Stimulated activated CD4-positive, alpha-beta T cell treated with anti-CD3 and anti-CD28 coated beads, TNF-alpha, amount 100 ng/mL, for 4 hours (primary cell): ENCODE measurements at regions not wholly inside any gene's neighbourhood (a gene's known extent, or its start where the extent isn't known, plus 50 kb on each side); places are given as distances from the start of the nearest gene placed in this dataset.

Experiments used
- DNase-seq, 3 experiments: peaks; one replicate each; pipeline ENCODE4 v3.0.0-alpha.2; 2020; ENCODE audit warnings: low read depth in 3 of 3

DNA sequence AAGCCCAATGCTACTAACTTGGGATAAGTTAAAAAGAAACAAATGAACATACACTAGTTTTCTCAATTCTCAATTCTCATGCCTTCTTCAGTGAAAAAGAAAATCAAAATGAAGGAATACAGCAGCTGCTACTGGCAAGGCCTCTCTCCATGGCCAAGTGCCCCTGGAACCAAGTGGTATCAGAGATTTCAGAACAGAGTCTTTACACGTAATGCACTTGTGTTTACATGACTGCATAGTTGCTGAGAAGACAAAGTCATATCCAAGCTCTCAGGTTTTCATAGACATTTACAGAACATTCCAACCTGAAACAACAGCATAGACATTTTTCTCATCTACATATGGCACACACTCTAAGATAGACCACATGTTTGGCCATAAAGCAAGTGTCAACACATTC, 789.9 kb downstream of the CBLN2 start:
- no peak for DNase-seq

DNA sequence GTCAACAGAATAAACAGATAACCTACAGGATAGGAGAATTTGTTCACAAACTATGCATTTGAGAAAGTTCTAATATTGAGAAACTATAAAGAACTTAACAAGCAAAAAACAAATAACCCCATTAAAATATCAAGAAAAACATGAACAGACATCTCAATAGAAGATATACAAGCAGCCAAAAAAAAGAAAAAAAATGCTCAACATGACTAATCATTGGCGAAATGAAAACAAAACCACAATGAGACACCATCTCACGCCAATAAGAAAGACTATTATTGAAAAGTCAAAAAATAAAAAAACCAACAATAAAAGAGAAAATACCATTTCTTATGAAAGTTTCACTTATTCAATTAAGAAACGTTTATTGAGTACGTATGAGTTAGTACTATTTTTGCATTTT, 800.5 kb downstream of the CBLN2 start:
- DNase-seq = no peak

DNA sequence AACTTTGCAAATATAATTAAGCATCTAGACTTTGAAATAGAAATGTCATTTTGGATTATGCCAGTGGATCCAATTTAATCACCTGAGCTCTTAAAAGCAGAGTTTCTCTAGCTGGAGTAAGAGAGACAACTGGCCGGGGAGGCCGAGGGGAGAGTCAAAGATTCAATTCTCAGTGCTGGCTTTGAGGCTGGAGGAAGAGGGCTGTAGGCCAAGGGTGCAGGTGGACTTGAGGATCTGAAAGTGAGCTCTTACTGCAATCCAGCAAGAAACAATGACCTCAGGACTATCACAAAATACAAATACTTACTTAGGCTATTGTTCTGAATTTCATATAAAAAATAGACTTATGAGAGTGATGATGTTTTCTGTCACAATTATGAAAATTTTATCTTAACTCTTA, 814.5 kb downstream of the CBLN2 start:
- no peak for DNase-seq

DNA sequence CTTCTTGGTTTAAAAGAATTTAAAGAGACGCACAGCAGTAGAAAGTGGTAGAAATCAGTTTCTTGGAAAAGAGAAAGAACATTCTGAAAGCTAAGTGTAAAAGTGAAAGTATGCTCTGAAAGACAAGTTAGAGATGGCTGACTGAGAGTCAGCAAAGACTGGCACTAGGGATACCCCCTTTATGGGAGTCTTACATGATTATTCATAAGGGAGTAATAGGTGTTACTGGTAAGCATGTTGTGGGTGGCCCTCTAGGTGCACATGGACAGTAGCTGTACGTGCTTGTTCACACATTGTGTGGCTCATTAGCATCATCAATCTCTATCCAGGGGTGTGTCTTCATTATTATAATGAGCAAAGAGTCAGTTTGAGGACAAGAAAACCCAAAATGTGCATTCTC, 816.2 kb downstream of the CBLN2 start:
- DNase-seq = no peak

DNA sequence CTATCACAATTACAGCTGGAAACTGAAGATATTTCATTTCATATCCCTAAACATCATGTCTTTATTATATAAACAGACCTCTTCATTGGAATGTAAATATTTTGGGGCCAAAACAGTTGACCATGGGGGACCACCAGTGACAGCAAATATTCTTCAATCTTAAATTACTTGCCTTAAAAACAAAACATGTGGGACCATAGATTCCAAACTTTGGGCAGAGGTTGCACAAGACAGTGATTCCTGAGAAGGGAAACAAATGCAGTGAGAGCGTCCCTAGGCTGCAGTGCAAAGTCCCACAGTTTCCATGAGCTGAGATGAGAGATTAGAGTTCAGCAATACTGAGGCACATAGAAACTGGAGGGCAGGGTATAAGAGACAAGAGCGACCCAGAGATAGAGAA, 818.9 kb downstream of the CBLN2 start:
- no peak for DNase-seq

DNA sequence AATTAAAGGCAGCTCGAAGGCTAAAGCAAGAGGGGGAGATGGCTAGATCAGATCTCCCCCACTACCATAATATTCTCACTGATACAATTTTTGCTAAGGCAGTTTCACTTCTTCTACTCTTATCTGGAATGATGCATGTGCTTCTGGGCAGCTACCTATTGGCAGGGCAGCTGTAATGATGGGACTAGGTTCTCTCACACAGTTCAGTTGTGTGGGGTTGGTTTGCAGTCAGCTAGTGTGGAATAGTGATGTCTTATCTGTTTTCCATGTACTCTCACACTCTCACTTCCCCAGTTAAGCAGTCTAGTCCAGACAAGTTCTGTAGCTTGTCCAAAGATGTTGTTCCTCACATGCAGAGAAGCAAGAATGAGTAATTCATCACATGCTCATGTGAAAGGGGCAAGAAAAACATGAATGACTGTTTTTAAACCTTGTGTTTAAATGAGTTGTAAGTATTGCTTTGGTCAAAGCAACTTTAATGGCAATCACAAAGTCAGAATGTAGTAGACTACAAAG, 836.1 kb downstream of the CBLN2 start:
- no peak for DNase-seq

DNA sequence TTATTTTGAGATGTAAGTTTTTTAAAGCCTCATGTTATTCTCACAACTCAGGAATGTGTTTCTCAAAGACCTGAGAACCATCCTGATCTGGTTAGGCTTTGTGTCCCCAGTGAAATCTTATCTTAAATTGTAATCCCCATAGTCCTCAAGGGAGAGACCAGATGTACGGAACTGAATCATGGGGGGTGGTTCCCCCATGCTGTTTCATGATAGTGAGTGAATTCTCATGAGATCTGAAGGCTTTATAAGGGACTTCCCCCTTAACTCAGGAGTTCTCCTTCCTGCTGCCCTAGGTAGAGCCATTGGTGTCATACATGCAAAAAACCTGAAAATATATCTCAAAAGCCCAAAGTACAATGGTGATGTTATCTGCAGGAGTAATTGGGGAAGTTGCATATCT, 836.7 kb downstream of the CBLN2 start:
- DNase-seq = no peak

DNA sequence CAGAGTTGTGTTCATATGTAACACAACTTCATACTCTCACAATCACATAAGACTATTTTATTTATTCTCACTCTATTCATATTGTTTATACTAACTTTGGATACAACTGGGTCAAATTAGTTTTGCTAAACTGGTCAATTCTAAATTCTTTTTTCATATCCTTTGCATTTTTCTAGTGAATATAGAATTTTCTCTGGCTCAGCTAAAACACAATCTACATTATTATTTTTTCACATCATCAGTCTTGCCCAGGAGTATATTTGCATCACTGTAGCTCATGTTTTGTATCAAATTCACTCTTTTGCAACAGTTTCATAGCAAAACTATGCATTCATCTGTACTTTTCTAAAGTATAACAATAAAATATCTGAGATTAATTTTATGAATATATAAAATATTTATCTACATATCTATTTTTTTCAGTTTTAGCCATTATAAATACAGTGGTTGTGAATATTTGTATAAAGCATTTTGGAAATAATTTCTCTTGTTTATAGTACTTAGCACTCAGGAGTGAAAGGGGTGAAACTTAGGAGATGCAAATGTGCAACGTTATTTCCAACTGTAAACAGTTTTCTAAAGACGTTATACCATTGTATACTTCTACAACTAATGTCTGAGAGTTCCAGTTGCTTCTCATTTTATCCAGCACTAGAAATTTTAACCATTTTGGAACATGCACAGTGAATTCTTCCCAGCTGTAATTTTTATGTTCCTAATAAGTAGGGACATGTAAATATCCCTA, 854.6 kb downstream of the CBLN2 start:
- no peak for DNase-seq

DNA sequence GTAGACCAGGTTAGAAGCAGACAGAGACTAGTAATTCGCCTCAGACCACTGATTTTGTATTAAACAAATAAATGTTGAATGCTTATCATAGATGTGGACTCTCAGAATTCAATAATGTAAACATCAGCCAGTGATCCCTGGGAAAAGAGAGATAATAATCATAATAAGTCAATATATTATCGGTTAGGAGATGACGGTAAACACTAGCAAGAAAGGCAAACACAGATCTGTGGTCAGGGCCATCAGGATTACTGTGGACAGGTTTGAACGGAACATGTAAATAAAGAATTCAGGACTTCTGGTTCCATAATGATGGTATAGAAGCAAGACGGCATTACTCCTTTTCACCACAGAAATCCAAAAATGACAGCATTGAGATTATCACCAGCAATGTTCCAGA, 861.6 kb downstream of the CBLN2 start:
- DNase-seq = no peak

DNA sequence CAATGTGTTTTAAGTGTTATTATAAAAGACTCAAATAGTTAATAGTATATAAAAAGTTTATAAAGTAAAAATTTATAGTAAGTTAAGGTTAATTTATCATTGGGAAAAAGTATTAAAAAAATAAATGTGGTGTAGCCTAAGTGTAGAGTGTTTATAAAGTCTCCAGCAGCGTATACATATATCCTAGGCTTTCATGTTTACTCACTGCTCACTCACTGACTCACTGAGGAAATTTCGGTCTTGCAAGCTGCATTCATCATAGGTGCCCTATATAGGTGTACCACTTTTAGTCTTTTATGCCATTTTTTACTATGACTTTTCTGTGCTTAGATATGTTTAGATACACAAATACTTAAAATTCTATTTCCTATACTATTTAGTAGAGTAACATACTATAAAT, 866.0 kb downstream of the CBLN2 start:
- no peak for DNase-seq

DNA sequence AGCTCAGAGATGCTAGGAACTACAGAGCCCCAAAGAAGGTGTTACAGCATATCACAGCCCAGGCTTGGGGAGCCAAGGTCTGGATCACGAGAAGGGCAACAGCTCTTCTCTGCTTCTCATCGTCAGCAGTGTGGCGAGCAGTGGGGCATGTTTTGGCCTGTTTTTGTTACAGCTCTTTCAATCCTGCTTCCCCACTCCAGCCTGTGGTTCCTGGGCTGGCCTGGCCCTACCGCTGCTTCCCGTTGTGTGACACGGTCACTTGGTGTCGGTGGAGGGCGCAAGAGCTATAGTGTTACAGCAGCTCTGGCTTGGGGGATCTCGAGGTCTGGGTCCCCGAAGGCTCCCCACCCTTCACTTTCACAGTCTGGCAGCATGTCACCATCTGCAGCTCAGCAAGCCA, 870.2 kb downstream of the CBLN2 start:
- no peak for DNase-seq

DNA sequence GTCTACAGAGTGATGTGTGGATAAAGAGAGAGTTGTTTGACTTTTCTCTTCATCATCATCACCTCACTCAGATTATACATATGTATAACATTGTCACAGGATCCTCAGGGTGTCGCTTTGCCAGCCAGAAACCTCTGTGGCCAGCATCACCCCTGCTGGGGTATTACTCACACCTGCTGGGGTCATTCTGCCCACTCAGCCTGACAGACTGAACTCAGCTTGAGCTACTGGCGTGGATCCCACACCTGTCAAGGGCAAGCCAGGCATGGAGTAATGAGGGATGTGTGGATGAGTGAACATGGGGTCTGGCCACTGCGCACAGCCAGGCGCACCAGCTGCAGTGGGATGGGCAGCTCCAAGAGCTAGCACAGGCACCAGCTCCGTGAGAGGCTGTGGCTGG, 870.6 kb downstream of the CBLN2 start:
- DNase-seq = no peak

DNA sequence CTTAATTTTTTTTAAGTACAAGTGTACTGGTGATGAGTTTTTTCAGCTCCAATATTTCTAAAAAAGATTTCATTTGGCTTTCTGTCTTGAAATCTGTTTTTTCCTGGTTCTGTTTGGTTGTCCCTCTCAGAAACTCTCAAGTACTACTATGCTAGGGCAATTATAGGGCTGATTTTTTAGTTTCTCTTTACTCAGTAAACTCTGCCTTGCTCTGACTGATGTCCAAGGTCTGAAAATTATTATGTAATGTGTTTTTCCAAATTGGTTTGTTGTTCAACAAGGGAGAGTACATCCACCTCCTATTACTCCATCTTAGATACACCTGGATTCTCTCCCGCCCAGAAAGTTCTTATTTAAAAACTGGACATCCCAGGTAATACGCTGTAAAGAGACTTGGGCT, 877.7 kb downstream of the CBLN2 start:
- no peak for DNase-seq

DNA sequence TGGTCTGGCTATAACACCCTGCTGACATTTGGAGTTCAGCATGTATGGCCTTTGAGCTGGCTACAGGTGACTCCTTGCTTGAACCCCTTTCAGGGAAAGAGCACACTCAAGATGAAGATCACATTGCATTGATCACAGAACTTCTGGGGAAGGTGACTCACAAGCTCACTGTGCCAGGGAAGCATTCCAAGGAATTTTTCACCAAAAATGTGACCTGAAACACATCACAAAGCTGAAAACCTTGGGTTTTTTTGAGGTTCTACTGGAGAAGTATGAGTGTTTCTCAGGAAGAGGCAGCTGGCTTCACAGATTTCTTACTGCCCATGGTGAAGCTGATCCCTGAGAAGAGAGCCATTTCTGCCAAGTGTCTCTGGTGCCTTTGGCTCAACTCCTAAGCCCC, 879.0 kb downstream of the CBLN2 start:
- no peak for DNase-seq

DNA sequence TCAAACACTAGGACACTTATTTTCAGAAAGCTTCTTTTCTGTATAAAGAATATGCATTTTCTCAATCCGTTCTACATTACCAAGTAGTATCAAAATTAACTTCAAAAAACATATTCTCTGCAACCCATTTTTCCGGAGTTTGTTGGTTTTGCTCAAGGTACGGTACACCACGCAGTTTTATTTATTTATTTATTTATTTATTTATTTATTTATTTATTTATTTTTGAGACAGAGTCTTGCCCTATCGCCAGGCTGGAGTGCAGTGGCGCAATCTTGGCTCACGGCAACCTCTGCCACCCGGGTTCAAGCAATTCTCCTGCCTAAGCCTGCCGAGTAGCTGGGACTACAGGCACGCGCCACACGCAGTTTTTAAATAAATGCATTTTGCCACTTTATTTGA, 900.3 kb downstream of the CBLN2 start:
- DNase-seq = no peak

DNA sequence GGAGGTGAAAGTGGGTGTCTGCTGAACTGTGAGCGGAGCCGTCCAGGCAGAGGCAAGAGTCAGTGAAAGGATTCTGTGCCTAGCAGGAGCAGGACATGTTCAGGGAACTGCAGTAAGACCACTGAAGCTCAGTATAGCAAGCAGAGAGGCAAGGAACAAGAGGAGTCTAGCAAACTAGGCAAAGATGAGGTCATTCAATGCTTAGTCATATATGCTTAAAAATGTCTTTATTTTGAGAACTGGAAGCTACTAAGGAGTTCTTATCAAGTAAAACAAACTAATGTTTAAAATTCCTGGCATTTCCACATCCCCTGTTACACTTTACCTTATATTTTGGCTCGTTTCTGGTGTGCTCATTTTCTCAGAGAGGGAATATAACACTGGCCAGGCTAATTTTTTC, 913.4 kb downstream of the CBLN2 start:
- no peak for DNase-seq

DNA sequence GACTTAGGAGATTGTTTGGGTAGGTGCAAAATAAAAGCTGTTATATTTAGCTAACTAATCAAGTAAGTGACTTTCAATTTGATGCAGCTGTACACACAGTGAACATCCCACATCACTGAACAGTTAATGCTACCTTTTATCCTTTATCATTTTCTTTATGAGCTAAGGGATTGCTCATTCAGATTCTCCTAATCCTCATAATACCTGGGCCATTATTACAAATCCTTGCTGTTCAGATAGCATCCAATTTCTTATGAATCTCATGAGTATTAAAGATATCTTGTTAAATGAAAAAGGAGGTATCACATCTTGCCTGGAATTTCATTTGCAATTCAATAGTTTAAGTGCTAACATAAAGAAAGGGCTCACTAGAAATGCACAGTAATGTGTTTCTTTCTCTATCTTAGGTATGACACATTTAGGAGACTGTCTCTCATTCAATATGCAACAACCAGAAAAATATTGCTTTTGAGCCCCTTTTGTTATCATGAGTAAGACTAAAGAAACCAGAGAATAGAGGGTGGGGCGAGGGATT, 918.5 kb downstream of the CBLN2 start:
- DNase-seq = no peak

DNA sequence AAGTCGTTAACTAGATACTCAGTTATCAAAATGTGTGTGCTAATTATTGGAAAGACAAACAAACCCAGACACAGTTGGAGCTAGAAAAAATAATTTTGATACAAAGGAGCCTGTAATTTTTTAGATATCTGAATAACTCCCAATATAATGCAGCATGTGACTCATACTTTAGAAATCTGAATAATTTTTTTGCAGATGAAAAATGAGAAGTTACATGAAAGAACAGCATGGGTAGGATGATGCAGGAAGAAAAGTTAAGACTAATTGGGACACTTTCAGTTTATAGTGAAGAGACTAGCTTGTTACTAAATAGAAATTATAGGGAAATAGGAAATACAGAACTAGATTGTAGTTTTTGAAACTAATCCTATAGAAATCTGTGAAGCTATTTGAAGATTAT, 945.8 kb downstream of the CBLN2 start:
- DNase-seq = no peak

DNA sequence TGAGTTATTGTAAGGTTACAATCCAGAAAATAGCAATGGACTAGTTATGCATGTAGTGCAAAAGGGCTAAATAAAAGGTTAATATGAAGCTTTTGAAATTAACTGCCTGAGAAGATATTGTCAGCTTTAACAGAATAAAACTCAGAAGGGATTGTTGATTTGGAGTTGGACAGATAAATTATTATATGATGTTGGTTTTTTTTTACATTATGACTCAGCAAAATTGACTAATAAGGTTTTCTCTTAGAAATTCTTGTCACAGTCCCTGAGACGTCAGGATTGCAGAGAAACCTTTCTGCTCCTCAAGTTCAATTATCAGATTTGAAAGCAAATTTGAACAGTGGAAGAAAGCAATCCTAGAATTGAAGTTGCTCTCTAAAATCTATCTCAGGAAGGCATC, 946.9 kb downstream of the CBLN2 start:
- DNase-seq = no peak

DNA sequence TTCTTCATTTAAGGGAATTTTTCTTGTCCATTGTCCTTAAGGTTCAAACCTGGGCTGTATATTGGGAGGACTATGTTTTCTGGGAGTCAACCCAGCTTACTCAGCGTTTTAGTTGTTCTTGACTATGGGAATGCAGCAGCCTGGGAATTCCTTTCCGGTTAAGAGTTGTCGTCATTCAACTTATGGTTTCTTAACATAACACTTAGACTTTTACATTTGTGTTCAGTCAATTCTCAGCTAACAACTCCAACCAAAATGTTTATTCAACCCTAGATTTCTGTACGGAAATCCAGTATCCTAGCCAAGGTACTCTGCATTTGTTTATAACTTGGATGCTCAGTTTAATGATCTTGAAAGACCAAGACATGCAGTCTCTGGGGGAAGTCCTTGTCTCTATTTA, 960.9 kb downstream of the CBLN2 start:
- DNase-seq = no peak

DNA sequence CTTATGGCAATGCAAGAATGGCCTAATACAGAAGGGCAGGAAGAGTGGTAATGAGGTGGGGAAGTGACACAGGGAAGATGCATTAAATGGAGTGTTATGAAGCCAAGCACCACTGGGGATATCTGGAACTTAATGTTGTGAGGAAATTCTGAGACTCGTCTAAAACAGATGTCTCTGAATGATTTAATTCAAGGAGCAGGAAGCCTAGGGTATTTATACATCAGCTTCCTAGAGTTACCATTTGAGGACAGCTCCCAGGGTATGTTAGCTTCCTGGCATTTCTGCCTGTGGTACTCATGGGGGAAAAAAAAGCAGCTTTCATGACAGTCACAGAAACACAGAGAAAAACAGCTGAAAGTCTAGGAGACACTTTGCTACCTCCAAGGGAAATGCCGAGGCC, 989.5 kb downstream of the CBLN2 start:
- no peak for DNase-seq

DNA sequence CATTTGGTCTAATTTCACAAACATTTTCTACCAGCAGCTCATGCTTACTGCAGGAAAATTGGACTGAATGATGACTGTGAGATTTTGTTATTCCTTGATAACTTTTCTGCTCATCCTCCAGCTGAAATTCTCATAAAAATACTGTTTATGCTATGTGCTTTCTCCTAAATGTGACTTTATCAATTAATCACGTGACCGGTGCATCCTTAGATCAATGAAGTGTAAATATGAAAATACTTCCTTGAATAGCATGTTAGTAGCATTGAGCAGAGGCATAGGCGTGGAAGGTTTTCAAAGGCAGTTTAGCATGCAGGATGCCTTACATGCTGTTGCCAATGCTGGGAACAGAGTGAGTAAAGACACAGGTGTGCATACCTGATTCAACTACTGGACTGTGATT, 1002.5 kb downstream of the CBLN2 start:
- no peak for DNase-seq

DNA sequence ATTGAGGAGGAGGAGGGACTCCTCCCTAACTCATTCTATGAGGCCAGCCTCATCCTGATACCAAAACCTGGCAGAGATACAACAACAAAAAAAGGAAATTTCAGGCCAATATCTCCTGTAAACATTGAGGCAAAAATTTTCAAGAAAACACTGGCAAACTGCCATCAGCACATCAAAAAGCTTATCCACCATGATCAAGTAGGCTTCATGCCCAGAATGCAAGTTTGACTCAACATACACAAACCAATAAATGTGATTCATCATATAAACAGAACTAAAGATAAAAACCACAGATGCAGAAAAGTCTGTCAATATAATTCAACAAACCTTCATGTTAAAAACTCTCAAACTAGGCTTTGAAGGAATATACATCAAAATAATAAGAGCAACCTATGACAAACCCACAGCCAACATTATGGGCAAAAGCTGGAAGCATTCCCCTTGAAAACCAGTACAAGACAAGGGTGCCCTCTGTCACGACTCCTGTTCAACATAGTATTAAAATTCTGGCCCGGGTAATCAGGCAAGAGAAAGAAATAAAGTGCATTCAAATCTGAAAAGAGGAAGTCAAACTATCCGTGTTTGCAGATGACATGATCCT, 1014.3 kb downstream of the CBLN2 start:
- DNase-seq = no peak
